Fibroblast of peridontal ligament (primary cell): ENCODE measurements at regions not wholly inside any gene's neighbourhood (a gene's known extent, or its start where the extent isn't known, plus 50 kb on each side); places are given as distances from the start of the nearest gene placed in this dataset.
A peak's percentile ranks its signal among the peaks of the same experiment; 100 is the strongest.
"Not testable (repeated sequence)": the region's sequence is repeated elsewhere in the genome, so short reads cannot be mapped to it uniquely, and the experiment has no call there.

Source experiments
- DNase-seq: peaks from one replicate; pipeline ENCODE4 v3.0.0-alpha.2; 2010; ENCODE audit errors: extremely low read depth

GRCh38 chr7:82701949-82702348, 258.4 kb upstream of the CACNA2D1 start:
- DNase-seq, result peak; percentile 89

GRCh38 chr7:82700741-82701140, 257.2 kb upstream of the CACNA2D1 start:
- peak; percentile 42 for DNase-seq

- peak; percentile 72 for DNase-seq
Measured at GRCh38 chr7:82699773-82700186, 256.2 kb upstream of the CACNA2D1 start.

- DNase-seq, result no peak
Measured at GRCh38 chr7:82697897-82698296, 254.3 kb upstream of the CACNA2D1 start.

GRCh38 chr7:82696631-82697030, 253.1 kb upstream of the CACNA2D1 start:
- no peak for DNase-seq

GRCh38 chr7:82694022-82694421, 250.4 kb upstream of the CACNA2D1 start:
- DNase-seq, result no peak

GRCh38 chr7:82690929-82691328, 247.4 kb upstream of the CACNA2D1 start:
- no peak for DNase-seq

GRCh38 chr7:82685214-82685613, 241.6 kb upstream of the CACNA2D1 start:
- DNase-seq, result no peak

- no peak for DNase-seq
Measured at GRCh38 chr7:82678716-82679115, 235.1 kb upstream of the CACNA2D1 start.

GRCh38 chr7:82678259-82678658, 234.7 kb upstream of the CACNA2D1 start:
- DNase-seq, result no peak

- no peak for DNase-seq
Measured at GRCh38 chr7:82677493-82677892, 233.9 kb upstream of the CACNA2D1 start.

GRCh38 chr7:82676777-82677463, 233.3 kb upstream of the CACNA2D1 start:
- DNase-seq, result no peak

GRCh38 chr7:82675396-82675795, 231.8 kb upstream of the CACNA2D1 start:
- DNase-seq, result peak; percentile 59

GRCh38 chr7:82674268-82674667, 230.7 kb upstream of the CACNA2D1 start:
- DNase-seq, result peak; percentile 68

- peak; percentile 10 for DNase-seq
Measured at GRCh38 chr7:82672078-82672477, 228.5 kb upstream of the CACNA2D1 start.

- DNase-seq, result no peak
Measured at GRCh38 chr7:82669141-82669540, 225.6 kb upstream of the CACNA2D1 start.

GRCh38 chr7:82668676-82669075, 225.1 kb upstream of the CACNA2D1 start:
- DNase-seq, result no peak

GRCh38 chr7:82665966-82666507, 222.5 kb upstream of the CACNA2D1 start:
- no peak for DNase-seq

- no peak for DNase-seq
Measured at GRCh38 chr7:82655965-82656364, 212.4 kb upstream of the CACNA2D1 start.

- not testable (repeated sequence) for DNase-seq
Measured at GRCh38 chr7:82650095-82650494, 206.5 kb upstream of the CACNA2D1 start.

- no peak for DNase-seq
Measured at GRCh38 chr7:82633592-82633991, 190.0 kb upstream of the CACNA2D1 start.

GRCh38 chr7:82631998-82632397, 188.4 kb upstream of the CACNA2D1 start:
- peak; percentile 62 for DNase-seq

GRCh38 chr7:82629583-82629982, 186.0 kb upstream of the CACNA2D1 start:
- DNase-seq, result peak; percentile 10

- DNase-seq, result no peak
Measured at GRCh38 chr7:82625377-82625776, 181.8 kb upstream of the CACNA2D1 start.
